ENCODE measurements at regions not wholly inside any gene's neighbourhood (a gene's known extent, or its start where the extent isn't known, plus 50 kb on each side); places are given as distances from the start of the nearest gene placed in this dataset.

- Histone ChIP-seq H3K27ac (no peak overlapping the region), H3K4me1 (no peaks in the 10 kb centered on the region), H3K36me3 (no peaks in the 10 kb centered on the region), H3K27me3 (peaks cover 35% of the 10 kb centered on the region), H3K9me3 (peaks cover 0 to 20% (median 0%) of the 10 kb centered on the region in 3 donors), H3K4me3 (no peak overlapping the region)
- ATAC-seq, result no peak
- WGBS, 2 donors (ENCODE audit: low coverage in 1 of 2), result 66 to 69% methylated on average over 3 to 6 of the region's 7 CpGs
- no peak for TF ChIP-seq EP300 (IDR thresholded peaks at IDR 0.05)
- no peak for TF ChIP-seq CTCF (IDR thresholded peaks at IDR 0.05)
- no peak for TF ChIP-seq POLR2A (IDR thresholded peaks at IDR 0.05)
- no peak for TF ChIP-seq POLR2AphosphoS5 (IDR thresholded peaks at IDR 0.05)
These were observed 136.7 kb downstream of the MATN1 start for GRCh38 chr1:30586671-30587070.

GRCh38 chr1:30579580-30579979 lies 143.8 kb downstream of the MATN1 start:
- no peak overlapping the region for H3K27ac ChIP-seq
- H3K4me1 ChIP-seq, result no peaks in the 10 kb centered on the region
- no peaks in the 10 kb centered on the region for H3K27me3 ChIP-seq
- no peak overlapping the region for H3K4me3 ChIP-seq
- TF ChIP-seq CTCF (IDR thresholded peaks at IDR 0.05), result no peak
- TF ChIP-seq EP300 (IDR thresholded peaks at IDR 0.05), result no peak
- TF ChIP-seq POLR2AphosphoS5 (IDR thresholded peaks at IDR 0.05), result no peak
- no peak for TF ChIP-seq POLR2A (IDR thresholded peaks at IDR 0.05)
- H3K9me3 ChIP-seq, result peaks cover 0 to 20% (median 0%) of the 10 kb centered on the region in 3 donors
- no peaks in the 10 kb centered on the region for H3K36me3 ChIP-seq
- no peak for ATAC-seq

DNA sequence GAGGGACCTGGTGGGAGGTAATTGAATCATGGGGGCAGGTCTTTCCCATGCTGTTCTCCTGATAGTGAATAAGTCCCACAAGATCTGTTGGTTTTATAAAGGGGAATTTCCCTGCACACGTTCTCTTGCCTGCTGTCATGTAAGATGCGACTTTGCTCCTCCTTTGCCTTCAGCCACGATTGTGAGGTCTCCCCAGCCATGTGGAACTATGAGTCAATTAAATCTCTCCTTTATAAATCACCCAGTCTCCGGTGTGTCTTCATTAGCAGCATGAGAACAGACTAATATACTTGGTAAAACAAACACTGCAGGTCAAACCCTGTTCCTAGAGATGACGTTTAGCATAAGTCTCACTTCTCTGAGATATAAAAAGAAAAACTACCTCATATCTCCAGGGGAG lies 148.3 kb downstream of the MATN1 start:
- no peak overlapping the region for H3K4me3 ChIP-seq
- no peaks in the 10 kb centered on the region for H3K4me1 ChIP-seq
- H3K27ac ChIP-seq, result no peak overlapping the region
- H3K27me3 ChIP-seq, result peaks cover 26% of the 10 kb centered on the region
- no peaks in the 10 kb centered on the region for H3K36me3 ChIP-seq
- H3K9me3 ChIP-seq, result no peaks in the 10 kb centered on the region
- no peak for ATAC-seq
- no peak for TF ChIP-seq CTCF (IDR thresholded peaks at IDR 0.05)
- no peak for TF ChIP-seq EP300 (IDR thresholded peaks at IDR 0.05)
- no peak for TF ChIP-seq POLR2AphosphoS5 (IDR thresholded peaks at IDR 0.05)
- TF ChIP-seq POLR2A (IDR thresholded peaks at IDR 0.05), result no peak
- 44 to 51% methylated on average over 4 of the region's 5 CpGs for WGBS, 2 donors (ENCODE audit: low coverage in 1 of 2)

GRCh38 chr1:30572192-30572591 lies 151.2 kb downstream of the MATN1 start:
- H3K9me3 ChIP-seq, result no peaks in the 10 kb centered on the region
- no peak overlapping the region for H3K27ac ChIP-seq
- no peak overlapping the region for H3K4me3 ChIP-seq
- no peaks in the 10 kb centered on the region for H3K36me3 ChIP-seq
- ATAC-seq, result no peak
- TF ChIP-seq POLR2AphosphoS5 (IDR thresholded peaks at IDR 0.05), result no peak
- no peak for TF ChIP-seq EP300 (IDR thresholded peaks at IDR 0.05)
- no peak for TF ChIP-seq POLR2A (IDR thresholded peaks at IDR 0.05)
- TF ChIP-seq CTCF (IDR thresholded peaks at IDR 0.05), result no peak
- no peaks in the 10 kb centered on the region for H3K4me1 ChIP-seq
- peaks cover 29% of the 10 kb centered on the region for H3K27me3 ChIP-seq

GRCh38 chr1:30571380-30571779 lies 152.0 kb downstream of the MATN1 start:
- no peak overlapping the region for H3K4me3 ChIP-seq
- peaks cover 29% of the 10 kb centered on the region for H3K27me3 ChIP-seq
- no peak for TF ChIP-seq EP300 (IDR thresholded peaks at IDR 0.05)
- TF ChIP-seq CTCF (IDR thresholded peaks at IDR 0.05), result no peak
- no peak for TF ChIP-seq POLR2AphosphoS5 (IDR thresholded peaks at IDR 0.05)
- TF ChIP-seq POLR2A (IDR thresholded peaks at IDR 0.05), result no peak
- no peaks in the 10 kb centered on the region for H3K4me1 ChIP-seq
- 70 to 74% methylated on average over 2 to 3 of the region's 4 CpGs for WGBS, 2 donors (ENCODE audit: low coverage in 1 of 2)
- H3K9me3 ChIP-seq, result no peaks in the 10 kb centered on the region
- no peak overlapping the region for H3K27ac ChIP-seq
- no peak for ATAC-seq
- H3K36me3 ChIP-seq, result no peaks in the 10 kb centered on the region
